NCI-H146 treated with DMSO at 0.1 percent for 48 hours (cell line): ENCODE measurements at regions not wholly inside any gene's neighbourhood (a gene's known extent, or its start where the extent isn't known, plus 50 kb on each side); places are given as distances from the start of the nearest gene placed in this dataset.

ENCODE experiments used
- DNase-seq: peaks from one replicate; lab custom pipeline; 2025; ENCODE audit not compliant: unreplicated experiment; lab: John Stamatoyannopoulos, UW

DNA sequence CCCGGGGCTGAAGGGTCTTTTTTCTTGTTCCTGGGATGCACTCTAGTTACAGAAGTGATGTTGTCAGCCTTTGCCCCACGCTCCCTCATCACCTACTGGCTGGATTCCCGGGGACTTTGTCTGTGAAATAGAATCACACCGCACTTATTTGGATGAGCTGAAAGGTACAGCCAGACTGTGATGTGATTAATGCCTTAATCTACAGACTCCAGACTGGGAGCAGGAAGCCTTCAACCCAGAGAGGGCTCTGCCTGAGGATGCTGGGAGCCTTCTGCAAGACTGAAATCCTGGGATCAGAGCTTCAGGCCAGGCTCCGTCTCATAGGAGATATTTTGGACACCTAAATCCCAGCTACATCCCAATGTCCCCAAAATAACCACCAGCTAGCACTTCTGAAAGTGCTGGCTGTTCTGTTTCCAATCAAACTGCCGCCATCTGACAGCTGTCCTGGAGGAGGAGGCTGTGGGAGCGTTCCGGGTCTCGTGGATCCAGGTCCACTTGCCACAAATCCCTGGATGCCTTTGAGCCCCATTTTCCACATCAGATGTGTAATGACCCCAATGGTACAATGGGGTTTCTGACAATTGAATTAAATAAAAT lies 688.5 kb downstream of the TBC1D22A start:
- no peak for DNase-seq

DNA sequence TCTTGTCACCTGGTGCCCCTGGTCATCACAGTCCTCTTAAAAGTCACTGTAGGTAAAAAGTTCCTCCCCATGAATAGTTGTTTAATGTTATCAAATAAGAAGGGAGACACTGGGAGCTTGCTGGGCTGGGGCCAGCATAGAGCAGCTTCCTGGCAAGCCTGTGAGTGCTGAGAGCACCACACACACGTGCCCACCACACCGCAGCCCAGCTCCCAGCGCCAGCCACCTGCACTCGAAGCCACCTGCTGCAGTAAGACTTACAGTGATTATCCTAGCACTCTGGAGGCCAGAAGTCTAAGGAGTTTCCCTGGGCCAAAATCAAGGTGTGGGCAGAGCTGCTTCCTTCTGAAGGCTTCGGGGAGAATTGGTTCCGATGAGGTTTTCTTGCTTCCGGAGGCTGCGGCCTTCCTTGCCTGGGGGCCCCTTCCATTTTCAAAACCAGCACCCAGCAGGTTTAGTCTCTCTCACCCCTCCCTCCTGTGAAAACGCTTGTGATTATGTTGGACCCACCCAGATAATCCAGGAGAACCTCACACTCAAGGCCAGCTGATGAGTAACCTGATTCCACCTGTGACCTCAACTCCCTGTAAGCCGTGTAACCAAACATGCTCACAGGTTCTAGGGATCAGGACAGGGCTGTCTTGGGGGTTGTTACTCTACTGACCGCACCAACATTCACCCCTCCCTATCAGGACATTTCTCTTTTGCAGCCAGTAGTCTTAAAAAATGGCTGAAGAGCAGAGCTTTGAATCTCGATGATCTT lies 687.2 kb downstream of the TBC1D22A start:
- no peak for DNase-seq

DNA sequence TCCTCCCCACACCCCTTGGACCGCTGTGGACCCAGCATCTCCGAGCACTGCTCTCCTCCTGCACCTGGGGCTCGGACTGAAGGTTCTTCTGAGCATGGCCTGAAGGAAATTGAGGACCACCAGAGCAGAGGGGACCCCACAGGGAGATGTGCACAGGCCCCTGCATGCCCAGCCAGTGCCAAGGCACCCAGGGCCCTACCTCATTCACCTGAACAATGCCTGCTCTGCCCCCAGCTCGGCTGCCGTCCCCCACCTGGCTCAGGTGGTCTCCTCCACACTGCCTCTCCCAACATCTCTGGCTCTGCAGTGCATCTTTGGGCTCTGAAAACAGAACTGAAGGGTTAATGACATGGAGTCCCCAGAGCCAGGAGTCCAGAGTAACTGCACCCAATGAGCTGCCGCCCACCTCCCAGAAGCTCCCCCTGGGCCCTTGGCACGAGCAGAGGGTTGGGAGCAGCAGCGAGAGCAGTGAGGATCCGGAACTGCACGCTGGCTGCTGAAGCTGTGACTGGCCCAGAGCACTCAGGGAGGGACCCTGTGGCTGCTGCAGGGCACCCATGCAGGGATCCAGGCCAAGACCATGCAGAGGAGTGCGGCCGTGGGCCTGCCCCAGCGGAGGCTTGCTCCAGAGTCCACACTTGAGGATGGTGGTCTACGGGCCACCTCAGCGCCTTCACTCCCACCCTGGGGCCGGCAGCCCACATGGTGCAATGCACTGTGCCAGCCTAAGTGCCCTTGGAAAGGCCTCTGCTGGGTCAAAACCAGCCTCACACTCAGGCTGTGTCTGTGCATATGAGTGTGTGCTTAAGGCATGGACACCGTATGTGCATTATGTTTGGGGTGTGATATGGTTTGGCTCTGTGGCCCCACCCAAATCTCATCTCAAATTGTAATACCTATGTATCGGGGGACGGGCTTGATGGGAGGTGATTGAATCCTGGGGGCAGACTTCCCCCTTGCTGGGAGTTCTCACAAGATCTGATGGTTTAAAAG lies 686.1 kb downstream of the TBC1D22A start:
- DNase-seq: no peak

DNA sequence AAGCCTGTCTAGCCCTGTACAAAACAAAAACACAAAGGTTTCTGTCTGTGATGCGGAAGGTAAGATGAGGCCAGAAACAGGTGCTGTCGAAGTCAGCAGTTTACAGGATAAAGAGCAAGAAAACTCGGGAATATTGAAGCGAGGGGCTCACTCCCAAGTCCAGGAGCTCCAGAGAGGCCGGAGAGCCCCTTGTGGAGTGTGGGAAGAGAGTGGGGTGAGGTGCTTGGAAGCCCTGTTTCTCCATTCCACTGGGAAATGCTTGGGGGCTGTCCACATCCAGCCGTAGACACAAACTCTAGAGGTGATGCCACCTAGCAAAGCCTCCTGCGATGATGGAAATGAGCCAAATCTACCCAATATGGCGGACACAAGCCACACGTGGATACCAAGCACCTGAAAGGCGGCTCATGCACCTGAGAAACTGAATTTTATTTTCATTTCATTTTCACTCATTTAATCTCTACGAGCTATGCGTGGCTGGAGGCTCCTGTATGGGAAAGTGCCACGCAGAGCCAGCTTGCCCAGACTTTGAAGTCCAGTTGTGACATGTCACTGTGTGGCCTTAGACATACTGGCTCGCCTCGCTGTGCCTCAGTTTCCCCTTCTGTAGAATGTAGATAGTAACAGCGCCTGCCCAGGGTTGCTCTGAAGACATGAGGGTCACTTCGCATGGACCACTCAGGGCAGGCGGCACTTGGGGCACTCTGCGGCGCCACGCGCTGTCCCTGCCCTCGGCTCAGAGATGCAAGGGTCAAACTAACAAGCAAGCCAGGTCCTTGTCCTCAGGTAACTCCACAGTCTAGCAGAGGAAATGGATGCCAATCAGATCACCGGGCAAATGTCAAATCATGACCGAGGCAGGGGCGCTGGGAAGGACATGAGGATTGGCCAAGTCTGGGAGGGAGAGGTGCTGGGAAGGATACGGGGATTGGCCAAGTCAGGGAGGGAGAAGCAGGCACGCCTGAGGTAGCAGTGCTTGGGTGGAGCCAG lies 684.7 kb downstream of the TBC1D22A start:
- no peak for DNase-seq

DNA sequence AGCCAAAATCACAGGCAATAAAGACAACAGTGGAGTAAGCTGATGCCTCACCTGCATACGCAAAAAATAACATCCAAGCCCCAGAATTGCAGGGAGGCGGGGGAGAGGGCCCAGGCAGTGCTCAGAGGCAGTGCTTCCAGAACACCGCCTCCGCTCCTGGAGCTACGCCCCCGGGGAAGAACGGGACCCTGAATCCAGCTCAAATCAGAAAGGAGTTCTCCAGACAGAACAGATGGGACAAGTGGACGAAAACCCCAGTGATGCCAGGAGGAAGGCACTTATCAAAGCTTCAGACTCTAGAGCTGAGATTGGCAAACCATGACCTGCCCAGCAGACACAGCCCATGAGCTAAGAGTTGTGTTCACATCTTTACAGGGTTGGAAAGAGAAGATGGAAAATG lies 683.9 kb downstream of the TBC1D22A start:
- DNase-seq: no peak

DNA sequence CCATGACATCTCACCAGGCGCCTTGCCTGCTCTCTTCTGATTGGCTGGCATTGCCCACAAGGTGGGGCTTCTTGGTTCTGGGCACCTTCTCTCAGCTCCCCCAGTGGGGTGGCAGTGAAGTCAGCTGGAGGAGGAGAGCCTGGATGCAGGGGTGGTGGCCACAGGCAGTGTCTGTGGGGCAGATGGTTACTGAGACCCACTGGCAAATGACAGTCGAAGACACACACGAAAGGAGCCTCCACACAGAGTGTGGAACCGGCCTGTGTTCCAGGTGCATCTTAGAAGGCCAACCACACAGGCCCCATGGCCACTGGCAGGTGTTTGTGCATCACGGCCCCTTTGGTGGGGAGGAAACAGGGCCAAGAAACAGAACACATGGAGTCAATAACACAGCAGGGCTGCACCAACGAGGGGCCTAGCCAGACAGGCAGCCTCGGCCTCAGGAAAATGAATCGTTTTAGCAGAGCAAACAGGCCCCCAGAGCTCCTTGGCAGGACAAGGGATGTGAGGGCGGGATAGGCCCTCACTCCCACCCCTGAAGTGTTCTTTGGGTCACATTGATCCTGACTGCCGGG lies 683.4 kb downstream of the TBC1D22A start:
- DNase-seq: no peak

DNA sequence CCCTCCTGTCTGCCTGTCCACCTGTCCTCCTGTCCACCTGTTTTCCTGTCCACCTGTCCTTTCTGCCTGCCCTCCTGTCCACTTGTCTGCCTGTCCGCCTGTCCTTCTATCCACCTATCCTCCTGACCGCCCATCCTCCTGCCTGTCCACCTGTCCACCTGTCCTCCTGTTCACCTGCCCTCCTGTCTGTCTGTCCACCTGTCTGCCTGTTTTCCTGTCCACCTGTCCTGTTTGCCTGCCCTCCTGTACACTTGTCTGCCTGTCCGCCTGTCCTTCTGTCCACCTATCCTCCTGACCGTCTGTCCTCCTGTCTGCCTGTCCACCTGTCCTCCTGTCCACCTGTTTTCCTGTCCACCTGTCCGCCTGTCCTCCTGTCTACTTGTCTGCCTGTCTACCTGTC lies 682.8 kb downstream of the TBC1D22A start:
- DNase-seq: no peak

DNA sequence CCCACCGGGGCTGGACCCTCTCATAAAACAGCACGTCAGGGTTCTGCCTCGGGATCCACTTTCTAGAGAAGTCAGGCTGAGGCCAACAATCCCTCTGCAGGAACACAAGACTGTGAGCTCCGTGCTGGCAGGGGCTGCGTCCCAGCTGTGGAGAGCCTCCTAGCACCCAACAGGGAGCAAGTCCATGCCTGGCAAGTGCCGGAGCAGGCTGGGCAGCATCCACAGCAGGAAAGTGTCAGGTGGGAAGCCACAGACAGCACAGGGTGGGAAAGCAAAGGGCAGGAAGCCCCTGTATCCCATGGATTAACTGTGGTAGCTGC lies 682.3 kb downstream of the TBC1D22A start:
- no peak for DNase-seq

DNA sequence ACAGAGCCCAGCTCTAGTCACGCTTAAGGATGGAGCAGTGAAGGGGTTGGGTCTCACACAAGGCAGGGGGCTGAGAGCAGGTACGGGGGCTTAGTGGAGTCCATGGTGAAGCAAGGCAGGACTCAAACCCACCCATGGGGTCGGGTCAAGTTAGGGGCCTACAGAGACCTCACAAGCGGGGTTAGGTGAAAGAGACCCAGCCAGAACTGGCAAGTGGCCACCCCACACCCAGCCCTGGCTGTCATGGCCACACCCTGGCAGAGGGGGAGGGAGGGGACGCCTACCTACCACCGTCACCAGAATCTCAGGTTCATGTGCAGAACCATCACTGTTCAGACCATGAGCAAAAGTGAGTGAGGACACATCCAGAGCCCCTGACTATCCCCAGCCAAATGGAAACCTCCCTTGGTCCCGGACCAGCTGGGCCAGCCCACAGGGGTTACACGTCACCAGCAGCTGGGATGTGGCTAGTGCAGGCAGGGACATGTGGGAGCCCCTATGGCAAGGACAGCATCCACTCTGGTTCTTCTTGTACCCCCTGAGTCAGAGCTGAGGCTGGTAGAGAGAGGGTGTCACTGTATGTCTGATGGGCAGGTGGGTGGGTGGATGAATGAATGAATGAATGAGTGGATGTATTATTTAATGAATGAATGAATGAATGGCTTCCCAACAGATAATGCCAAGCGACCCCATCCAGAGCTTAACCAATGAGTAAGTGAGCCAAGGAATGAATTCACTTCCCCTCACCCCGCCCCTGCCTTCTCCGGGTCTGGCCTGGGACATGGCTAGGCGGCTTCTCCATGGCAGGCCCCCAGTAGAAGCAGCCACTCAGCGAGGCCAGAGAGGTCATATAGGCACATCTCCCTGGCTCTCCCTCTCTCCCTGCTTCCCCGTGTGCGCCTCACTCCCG lies 681.6 kb downstream of the TBC1D22A start:
- no peak for DNase-seq

DNA sequence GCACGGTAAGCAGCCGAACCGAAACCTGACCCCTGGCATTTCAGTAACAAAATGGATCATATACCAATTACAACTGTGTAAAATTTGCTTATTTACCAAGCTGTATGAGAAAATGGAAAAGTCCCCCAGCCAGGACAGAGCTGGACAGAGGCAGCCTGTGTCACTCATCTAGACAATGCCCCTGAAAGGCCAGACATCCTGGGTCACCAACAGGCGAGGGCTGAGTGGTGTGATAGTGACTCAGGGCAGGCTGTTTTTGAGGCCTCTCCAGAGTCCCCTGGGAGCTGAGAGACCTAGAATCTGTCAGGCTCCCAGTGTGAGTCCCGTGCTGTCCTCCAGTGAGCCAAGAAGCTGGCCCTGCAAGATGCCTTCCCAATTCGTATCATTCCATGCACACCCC lies 680.4 kb downstream of the TBC1D22A start:
- DNase-seq: no peak

DNA sequence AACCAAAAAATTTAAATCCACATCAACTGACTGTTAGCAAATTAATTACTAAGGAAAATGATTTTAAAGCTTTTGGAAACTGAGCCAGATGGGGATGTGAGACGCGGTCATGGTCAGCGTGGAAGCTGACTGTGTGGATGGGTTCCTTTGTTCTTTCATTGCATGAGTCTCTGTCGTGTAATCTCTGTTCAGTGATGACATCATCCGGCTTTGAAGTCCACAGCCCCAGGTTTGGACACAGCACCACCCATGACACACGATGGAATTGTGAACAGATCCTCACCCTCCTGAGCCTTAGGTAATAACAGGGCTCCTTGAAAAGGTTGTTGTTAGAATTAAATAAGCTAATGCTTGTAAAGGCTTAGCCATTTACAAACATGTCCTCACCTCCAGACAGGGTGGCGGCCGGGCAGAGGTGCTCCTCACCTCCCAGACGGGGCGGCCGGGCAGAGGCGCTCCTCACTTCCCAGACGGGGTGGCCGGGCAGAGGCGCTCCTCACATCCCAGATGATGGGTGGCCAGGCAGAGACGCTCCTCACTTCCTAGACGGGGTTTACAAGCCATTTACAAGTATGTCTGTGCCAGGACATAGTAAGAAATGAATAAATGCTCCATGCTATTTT lies 677.3 kb downstream of the TBC1D22A start:
- DNase-seq: no peak

DNA sequence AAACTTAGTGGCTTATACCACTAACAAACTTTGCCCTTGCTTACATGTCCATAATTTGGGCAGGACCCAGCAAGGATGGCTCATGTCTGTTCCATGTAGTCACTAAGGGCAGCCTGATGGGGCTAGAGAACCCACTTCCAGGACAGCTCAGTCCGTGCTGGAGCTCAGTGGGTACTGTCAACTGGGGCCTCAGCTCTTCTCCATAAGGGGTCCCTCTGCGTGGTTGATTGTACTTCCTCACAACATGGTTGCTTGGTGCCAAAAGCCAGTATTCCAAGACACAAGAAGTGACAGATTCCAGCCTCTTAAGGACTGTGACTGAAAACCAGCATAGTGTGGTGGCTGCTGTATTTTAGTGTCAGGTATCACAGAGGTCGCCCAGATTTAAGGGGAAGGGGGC lies 675.2 kb downstream of the TBC1D22A start:
- no peak for DNase-seq

DNA sequence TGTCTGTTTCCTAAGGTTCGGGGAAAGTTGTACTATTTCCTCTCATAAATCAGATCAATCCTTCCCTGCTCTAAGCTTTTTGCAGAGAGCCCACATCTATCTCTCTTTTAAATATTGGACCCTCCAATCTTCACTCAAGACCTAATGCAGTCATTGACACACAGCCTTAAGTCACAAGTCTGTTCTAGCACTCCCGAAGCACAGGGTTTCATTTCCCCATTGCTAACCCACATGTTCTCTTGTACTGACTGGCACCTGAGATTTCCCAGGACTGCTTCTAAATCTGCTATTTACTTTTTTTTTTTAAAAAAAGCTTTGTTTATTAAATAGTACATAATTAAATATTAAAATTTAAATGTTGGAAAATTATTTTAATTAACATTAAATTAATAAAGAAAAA lies 674.7 kb downstream of the TBC1D22A start:
- DNase-seq: no peak

DNA sequence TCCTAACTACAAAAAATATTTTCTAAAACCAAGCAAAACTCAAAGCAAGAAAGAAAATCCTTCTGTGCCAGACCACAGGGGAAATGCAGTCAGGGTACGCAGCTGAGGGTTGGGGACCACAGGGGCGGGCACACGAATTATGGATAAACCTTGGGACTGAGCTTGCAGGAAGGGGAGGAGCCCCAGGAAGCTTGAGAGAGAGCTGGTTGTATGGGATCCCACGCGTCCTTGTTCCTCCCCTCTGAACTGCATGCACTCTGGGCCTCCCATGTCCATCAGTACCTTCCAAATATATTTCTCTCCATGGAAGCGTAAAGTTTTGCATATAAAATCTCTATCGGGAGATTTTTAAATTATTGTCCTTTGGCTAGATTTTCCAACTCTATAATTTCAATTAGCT lies 673.4 kb downstream of the TBC1D22A start:
- no peak for DNase-seq

DNA sequence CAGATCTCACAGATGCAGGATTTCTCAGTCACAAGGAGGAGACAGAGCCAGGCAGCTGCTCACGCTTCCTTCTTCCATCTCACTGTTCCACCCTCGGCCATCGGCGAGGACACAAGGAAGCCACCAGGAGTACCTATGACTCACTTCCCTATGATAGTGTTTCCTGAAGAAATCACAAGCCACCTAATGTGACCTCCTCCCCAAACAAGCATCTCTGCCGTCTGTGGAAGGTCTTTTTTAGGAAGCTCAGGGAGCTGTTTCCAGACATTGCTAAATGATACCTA lies 672.7 kb downstream of the TBC1D22A start:
- DNase-seq: no peak

DNA sequence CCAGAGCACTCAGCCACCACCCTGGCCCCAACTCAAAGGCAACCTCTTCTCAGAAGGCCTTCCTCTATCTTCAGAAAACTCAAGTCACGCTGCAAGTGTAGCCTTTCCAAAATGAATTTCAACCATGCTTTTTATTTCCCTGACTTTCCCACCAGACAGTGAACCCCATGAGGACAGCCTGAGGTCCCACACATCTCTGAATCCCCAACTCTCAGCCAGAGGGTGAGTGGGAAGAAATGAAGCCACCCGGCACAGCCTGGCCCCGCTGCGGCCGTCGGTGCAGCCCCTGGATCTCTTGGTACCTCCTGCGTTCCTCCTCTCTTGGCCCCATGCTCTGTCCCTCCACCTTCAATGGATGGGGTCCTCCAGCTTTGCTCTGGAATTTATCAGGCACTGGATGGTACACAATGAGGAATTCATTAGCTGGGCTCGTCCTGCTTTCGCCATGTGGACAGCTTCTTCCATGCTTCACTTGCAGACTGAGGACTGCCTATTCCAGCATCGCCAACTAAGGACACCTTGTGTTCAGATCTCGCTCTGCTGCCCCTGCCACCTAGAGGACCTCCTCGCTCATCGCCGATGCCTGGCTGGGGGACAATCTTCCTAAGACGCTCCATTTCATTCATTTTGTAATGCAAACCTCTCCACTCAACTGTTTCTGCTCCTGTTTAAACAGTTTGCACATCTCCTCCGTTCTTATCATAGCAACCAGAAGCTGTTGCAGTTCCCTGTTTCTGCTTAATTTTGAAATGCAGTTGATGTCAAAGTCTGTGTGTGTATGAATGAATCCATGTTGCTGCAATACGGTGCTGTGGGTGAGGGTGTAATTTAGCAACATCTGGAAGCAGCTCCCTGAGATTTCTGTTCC lies 672.1 kb downstream of the TBC1D22A start:
- no peak for DNase-seq

DNA sequence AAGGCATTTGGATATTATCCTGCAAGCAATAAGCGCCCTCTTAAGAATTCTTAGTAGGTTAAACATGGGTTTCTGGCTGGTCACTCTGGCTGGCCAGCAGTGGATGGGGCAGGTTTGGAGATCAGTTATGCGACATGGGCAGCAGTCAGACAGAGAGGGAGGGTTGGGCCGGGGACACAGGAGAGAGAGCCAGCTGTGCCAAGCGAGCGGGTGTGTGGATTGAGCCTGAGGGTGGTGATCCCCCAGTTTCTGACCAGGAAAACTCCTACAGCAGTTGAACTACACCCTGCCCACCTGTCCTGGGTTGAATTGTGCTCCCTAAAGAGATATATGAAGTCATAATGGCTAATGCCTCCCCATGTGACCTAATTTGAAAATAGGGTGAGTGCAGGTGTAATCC lies 671.2 kb downstream of the TBC1D22A start:
- no peak for DNase-seq

DNA sequence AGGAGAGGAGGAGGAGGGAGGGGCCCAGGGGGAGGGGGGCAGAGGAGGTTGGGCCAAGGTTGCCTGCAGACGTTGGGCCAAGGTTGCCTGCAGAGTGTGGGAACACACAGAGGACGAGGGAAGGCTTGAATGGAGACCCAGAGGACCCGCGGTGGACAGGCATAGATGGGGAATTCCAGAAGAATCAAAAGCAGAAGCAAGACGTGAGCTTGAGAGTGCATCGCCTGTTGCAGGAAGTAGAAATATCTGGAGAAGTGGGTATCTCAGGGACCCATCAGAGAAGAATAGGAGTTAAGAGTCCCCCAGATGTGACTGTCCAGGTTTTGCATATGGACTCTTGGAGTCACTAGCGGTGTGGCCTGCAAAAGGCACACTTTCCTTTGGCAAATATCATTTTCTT lies 670.2 kb downstream of the TBC1D22A start:
- DNase-seq: no peak
